Epithelial cell of esophagus (primary cell): ENCODE measurements at regions not wholly inside any gene's neighbourhood (a gene's known extent, or its start where the extent isn't known, plus 50 kb on each side); places are given as distances from the start of the nearest gene placed in this dataset.

Experiments used
- DNase-seq: peaks from one replicate; pipeline ENCODE4 v3.0.0; 2010; ENCODE audit warnings: low read depth
- H3K4me3 ChIP-seq: 2 replicates; pipeline ENCODE4 v1.5.1; 2011; ENCODE audit warnings: mild to moderate bottlenecking, low read length, control low read depth
- CTCF ChIP-seq: IDR thresholded peaks from 2 replicates; pipeline ENCODE4 v1.5.1; 2011; ENCODE audit warnings: low read depth, mild to moderate bottlenecking, low read length, control low read depth, inconsistent platforms; ENCODE audit not compliant: insufficient read depth; ENCODE audit errors: missing control alignments

GRCh38 chrX:39736216-39737211 lies 361.2 kb downstream of the BCOR start:
- no peak for TF ChIP-seq CTCF
- DNase-seq: peak; percentile 40
- H3K4me3 ChIP-seq: no peak overlapping the region

DNA sequence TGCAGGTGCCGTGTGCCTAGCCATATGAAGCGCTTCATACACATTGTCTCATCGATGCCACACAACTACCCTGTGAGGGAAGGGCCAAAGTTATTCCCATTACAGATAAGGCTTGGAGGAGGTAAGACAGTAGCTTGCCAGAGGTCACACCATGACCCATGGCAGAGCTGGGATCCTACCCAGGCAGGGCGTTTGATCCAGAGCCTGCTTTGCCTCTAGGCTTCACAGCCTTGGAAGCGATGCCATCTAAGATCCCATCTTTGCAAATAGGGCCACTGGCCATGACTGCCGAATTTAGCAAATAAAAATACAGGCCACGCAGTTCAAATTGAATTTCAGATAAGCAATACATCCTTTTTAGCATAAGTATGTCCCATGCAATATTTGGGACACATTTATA lies 358.2 kb downstream of the BCOR start:
- no peak overlapping the region for H3K4me3 ChIP-seq
- no peak for TF ChIP-seq CTCF
- DNase-seq: no peak

GRCh38 chrX:39740078-39740477 lies 357.7 kb downstream of the BCOR start:
- no peak for DNase-seq
- TF ChIP-seq CTCF: no peak
- no peak overlapping the region for H3K4me3 ChIP-seq

- H3K4me3 ChIP-seq: no peak overlapping the region
- no peak for DNase-seq
- no peak for TF ChIP-seq CTCF
These were observed 355.9 kb downstream of the BCOR start for GRCh38 chrX:39741904-39742303.

- DNase-seq: no peak
- no peak for TF ChIP-seq CTCF
- H3K4me3 ChIP-seq: no peak overlapping the region
These were observed 351.9 kb downstream of the BCOR start for GRCh38 chrX:39745818-39746217.

GRCh38 chrX:39749135-39749534 lies 348.6 kb downstream of the BCOR start:
- no peak for DNase-seq
- H3K4me3 ChIP-seq: no peak overlapping the region
- TF ChIP-seq CTCF: no peak

DNA sequence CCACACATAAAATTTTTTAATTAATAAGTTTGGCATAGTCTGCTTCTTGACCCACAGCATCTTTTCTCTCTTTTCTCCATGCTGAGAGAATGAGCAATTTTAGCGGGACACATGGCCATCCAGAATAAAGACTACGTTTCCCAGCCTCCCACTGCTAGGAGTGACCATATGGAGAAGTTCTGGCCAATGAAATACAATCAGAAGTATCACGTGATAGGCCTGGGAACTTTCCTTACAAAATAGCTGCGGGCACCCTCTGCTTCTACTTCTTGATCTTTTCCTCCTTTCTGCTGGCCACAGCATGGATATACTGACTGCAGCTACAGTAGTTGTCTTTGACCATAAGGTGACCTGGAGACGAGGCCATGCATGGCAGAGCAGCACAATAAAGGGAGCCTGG lies 348.0 kb downstream of the BCOR start:
- no peak for DNase-seq
- no peak for TF ChIP-seq CTCF
- no peak overlapping the region for H3K4me3 ChIP-seq
